Erythroblast (primary cell): ENCODE measurements at regions not wholly inside any gene's neighbourhood (a gene's known extent, or its start where the extent isn't known, plus 50 kb on each side); places are given as distances from the start of the nearest gene placed in this dataset.
"Not testable (repeated sequence)": the region's sequence is repeated elsewhere in the genome, so short reads cannot be mapped to it uniquely, and the experiment has no call there.

Source experiments
- DNase-seq, 2 experiments: peaks; one replicate each; lab custom pipeline; 2025; lab: John Stamatoyannopoulos, UW
- GATA1 ChIP-seq: IDR thresholded peaks from 2 replicates; pipeline ENCODE4 v1.6.1; 2011; ENCODE audit warnings: low read depth, mild to moderate bottlenecking, control low read depth, low read length, moderate library complexity
- POLR2A ChIP-seq: IDR thresholded peaks from 2 replicates; pipeline ENCODE4 v1.6.1; 2011; ENCODE audit warnings: mild to moderate bottlenecking, low read length

DNA sequence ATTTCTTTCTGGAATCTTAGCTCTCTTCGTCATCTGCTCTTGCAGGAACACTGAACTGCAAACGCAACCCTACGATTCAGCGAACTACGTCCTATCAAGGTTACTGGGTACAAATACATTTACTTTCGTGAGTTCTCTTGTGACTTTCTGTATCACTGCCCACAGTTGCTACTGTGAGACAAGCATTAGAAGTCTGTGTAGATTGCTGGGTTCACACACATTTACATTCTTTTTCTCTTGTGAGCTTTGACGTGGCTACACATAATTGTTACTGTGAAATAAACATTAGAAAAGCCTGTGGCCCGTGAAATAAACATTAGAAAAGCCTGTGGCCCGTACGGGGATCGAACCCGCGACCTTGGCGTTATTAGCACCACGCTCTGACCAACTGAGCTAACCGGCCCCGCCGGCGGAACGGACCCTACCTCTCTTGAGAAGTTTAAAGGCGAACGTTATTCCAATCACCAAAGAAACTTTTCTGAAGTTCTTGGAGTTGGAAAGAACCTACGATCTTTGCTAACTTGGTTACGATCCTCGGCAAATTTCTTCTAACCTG, 61.2 kb upstream of the ZNF322 start:
- not testable (repeated sequence) for DNase-seq

DNA sequence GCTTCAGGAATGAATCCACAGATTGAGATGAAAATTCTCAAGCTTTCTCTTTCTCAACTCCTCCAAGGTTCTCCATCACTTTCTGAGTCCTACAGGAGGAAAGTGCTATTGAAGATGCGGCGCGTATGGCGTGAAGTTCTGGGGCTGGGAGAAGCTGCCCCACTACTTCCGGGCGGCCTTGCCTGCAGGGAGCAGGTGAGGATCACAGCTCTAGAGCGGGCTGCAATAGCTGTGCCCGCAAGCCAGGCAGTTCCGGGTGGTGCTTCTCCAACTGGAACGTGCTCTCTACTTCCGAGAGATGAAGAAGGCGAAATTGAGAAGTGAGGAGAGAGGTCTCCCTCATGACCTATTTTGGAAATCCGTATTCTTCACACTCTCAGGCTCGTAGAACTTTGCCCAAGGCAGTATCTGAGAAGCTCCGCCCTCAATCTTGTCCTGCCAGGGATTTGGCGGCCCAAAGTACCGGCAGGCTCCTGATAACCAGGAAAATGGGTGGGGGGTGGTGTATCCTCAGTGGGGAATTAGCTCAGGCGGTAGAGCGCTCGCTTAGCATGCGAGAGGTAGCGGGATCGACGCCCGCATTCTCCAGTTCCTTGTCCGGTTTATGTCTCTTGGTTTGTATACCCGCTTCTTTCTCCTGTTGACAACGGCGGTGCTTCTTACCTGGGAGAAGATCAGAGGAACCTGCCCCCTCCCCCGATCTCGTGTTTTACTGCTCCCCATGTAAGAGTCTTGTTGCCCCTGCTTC, 70.6 kb upstream of the ZNF322 start:
- DNase-seq = not testable (repeated sequence)

DNA sequence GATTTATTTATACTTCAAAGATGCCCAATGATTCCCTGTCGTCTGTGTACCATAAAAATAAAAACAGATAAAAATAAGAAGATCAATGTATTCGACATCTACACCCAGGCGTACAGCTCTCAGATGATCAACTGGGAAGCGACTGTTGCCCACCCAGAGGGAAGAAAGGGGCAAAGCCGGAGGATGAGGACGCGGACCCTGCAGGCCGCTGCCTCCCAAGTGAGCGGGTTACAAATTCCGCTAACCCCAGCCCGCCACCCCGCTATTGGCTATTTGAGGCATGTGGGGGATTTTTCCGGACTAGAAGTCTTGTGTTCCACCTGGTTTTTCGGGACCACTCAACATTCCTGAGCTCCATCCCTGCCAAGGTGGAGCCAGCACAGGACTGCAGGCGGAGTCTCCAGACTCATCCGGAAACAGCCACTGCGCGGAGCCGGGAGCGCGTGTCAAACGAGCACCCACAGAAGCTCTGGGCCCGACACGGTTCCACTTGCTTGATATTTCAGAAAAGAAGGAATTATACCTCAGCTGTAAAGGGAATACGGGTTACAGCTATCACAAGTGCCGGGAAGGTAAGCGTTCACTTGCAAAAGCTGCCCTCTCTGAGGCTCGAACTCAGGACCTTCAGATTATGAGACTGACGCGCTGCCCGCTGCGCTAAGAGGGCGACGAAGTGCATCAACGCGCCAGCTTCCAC, 75.4 kb upstream of the ZNF322 start:
- not testable (repeated sequence) for DNase-seq

DNA sequence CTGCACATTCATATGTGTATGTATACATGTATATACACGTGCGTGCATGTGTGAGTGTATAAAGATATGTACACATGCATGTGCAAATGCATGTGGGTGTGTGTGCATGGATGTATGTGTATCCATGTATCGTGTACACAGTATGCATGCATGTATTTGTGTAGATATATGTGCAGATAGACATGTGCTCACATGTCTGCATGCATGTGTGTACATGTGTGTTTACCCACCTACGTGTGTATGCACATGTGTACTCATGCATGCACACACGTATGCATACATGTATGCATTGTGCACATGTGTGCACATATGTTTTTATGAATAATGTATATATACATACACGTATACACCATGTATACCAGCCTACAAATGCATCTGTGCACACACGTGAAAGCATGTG, 80.3 kb upstream of the ZNF322 start:
- TF ChIP-seq GATA1 (no peak), POLR2A (no peak)
- DNase-seq = no peak

DNA sequence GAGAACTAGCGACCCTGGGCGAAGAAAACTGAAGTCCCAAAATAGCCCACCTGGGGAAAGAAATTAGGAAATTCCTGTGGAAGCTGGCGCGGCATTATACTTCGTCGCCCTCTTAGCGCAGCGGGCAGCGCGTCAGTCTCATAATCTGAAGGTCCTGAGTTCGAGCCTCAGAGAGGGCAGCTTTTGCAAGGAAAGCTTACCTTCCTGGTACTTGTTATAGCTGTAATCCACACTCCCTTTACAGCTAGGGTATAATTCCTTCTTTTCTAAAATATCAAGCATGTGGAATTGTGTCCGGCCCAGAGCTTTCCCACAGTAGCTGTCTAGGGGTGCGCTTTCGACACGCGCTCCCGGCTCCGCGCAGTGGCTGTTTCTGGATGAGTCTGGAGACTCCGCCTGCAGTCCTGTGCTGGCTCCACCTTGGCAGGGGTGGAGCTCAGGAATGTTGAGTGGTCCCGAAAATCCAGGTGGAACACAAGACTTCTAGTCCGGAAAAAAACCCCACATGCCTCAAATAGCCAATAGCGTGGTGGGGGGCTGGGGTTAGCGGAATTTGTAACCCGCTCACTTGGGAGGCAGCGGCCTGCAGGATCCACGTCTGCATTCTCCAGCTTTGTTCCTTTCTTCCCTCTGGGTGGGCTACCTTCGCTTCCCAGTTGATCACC, 83.7 kb upstream of the ZNF322 start:
- TF ChIP-seq POLR2A = no peak
- DNase-seq = no peak

DNA sequence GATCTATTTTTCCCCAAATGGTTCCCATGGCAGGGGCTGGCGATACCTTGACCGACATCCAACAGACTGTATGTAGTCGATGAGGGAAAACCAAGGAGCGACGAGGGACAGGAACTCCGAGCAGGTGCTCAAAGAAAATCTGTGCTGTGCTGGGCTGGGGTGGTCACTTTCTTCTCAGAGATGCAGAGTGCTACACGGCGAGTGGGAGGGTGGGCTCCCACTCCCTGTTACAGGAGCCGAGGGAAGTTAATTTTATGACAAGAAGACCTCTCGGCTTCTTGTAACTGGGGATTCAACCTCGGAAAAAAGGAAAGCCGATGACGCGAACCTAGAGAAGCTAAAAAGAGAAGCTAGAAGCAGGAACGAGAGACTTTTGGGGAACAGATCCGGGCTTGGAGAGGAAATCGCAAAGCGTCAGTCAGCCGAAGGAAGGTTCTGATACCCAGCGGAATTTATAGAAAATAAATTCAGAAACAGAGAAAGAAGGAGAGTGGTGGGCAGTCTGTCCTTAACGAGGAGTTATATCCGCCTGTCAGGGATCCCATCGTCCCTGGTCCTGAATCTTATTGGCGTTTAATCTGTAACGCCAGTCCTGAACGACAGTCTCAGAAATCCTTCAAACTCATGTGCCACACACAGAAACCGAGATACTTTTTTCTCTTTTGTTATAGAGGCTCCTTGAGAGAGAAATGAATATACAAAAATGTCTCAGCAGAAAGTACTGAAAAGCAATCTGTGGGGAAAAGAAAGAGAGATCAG, 84.6 kb upstream of the ZNF322 start:
- DNase-seq = no peak

DNA sequence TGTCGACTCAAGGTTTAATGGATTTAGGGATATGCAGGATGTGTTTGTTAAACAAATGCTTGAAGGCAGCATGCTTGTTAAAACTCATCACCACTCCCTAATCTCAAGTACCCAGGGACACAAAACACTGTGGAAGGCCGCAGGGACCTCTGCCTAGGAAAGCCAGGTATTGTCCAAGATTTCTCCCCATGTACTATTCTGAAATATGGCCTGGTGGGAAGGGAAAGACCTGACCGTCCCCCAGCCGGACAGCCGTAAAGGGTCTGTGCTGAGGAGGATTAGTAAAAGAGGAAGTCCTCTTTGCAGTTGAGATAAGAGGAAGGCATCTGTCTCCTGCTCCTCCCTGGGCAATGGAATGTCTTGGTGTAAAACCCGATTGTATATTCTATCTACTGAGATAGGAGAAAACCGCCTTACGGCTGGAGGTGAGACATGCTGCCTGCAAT, 85.3 kb upstream of the ZNF322 start:
- DNase-seq = not testable (repeated sequence)

More for the DNA sequence above, 84.6 kb upstream of the ZNF322 start:
- no peak for TF ChIP-seq GATA1
- no peak for TF ChIP-seq POLR2A

DNA sequence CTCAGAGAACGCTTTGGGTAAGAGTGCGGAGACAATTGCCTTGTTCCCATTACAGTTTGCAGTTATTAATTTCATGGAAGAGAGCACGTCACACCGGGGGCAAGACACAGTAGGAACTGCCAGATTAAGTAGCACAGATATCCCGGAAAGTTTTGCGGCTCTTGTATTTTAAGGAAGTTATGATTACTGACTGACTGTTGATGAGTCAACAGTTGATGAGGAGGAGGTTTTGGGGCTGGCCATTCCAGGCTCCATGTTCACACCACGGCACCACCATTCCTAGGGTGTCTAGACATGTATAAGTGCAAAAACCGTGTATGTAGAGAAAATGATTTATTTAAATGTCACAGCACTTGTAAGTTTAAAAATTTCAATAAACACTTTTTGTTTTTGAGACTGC, 86.4 kb upstream of the ZNF322 start:
- not testable (repeated sequence) for DNase-seq

DNA sequence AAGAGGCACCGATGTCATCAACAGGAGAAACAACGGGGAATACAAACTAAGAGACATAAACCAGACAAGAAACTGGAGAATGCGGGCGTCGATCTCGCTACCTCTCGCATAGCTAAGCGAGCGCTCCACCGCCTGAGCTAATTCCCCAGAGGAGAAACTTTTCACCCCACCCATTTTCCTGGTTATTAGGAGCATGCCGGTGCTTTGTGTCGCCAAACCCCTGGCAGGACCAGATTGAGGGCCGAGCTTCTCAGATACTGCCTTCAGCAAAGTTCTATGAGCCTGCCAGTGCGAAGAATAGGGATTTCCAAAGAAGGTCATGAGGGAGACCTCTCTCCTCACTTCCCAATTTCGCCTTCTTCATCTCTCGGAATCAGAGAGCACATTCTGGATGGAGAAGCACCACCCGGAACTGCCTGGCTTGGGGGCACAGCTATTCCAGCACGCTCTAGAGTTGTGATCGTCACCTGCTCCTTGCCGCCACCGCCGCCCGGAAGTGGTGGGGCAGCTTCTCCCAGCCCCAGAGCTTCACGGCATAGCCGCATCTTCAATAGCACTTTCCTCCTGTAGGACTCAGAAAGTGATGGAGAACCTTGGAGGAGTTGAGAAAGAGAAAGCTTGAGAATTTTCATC, 89.7 kb upstream of the ZNF322 start:
- not testable (repeated sequence) for DNase-seq

DNA sequence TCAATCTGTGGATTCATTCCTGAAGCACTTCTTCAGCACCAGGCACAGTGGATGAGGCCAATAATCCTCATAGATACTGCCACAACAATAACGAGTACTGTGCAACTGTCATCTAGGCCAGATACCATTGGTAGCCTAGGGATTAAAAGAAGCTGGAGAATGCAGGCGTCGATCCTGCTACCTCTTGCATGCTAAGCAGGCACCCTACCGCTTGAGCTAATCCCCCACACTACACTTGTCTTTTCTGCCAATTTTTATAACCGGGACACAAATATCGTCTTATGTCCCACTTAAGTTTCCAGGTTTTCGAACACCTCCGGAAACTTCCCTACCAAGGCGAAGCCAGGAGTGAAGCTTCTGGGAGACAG, 90.2 kb upstream of the ZNF322 start:
- DNase-seq = not testable (repeated sequence)

DNA sequence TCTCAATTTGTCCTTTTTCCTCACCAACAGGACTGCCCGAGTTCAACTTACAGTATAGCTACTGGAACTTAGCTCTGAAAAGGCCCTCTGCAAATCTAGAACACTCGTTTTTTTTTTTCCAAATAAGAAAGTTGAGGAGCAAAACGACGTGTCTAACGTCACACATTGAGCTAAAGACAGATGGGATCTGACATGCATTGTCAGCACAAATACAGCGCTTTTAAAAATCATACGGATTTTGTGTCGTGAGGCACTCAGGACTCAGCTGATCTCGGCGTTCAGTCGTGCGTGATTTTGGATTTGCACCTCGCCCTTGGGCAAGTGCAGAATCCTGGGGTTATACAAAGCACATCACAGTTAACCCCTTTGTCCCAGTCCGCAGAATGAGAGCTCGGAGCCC, 94.7 kb upstream of the ZNF322 start:
- TF ChIP-seq POLR2A (no peak), GATA1 (no peak)
- no peak for DNase-seq

DNA sequence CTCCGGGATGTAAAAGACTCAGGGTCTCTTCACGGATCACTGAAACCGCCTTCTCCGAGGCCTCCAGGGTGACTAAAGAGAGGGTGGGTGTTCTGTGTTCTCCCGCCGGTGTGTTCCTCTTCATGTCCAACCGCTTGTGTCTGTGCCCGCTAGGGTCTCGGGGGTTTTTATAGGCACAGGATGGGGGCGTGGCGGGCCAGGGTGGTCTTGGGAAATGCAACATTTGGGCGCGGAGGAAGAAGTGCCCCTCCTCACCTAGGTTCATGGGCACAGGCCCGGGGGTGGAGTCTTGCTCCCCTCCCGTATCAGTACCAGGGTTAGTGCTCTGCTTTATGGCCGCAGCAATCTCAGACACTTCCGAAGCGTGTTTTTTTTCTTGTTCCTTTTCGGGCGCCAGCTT, 95.3 kb upstream of the ZNF322 start:
- DNase-seq = not testable (repeated sequence)

DNA sequence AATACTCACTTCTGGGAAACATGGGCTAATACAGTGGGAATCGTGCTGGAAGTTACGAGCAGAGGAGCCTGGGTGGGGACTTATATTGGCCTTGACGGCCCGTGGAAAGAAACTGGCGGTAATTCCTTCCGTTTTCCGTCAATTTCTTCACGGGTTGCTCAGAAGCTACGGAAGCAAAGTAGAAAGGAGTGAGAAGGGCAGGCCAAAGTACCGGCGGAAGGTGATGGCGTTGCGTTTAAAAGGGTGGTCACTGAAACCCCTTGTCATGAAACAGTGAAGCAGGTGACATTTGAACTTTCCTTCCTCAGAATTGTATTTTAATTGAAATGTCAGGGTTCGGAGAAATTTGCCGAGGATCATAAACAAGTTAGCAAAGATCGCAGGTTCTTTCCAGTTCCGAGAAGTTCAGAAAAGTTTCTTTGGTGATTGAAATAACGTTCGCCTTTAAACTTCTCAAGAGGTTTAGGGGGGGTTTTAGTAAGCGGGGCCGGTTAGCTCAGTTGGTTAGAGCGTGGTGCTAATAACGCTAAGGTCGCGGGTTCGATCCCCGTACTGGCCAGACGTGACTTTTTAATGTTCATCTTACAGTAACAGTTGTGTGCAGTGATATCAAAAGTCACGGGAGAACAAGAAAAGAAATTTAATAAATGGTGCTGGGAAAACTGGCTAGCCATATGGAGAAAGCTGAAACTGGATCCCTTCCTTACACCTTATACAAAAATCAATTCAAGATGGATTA, 96.7 kb upstream of the ZNF322 start:
- DNase-seq = not testable (repeated sequence)

DNA sequence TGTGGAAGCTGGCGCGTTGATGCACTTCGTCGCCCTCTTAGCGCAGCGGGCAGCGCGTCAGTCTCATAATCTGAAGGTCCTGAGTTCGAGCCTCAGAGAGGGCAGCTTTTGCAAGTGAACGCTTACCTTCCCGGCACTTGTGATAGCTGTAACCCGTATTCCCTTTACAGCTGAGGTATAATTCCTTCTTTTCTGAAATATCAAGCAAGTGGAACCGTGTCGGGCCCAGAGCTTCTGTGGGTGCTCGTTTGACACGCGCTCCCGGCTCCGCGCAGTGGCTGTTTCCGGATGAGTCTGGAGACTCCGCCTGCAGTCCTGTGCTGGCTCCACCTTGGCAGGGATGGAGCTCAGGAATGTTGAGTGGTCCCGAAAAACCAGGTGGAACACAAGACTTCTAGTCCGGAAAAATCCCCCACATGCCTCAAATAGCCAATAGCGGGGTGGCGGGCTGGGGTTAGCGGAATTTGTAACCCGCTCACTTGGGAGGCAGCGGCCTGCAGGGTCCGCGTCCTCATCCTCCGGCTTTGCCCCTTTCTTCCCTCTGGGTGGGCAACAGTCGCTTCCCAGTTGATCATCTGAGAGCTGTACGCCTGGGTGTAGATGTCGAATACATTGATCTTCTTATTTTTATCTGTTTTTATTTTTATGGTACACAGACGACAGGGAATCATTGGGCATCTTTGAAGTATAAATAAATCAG, 106.8 kb upstream of the ZNF322 start:
- DNase-seq = not testable (repeated sequence)

DNA sequence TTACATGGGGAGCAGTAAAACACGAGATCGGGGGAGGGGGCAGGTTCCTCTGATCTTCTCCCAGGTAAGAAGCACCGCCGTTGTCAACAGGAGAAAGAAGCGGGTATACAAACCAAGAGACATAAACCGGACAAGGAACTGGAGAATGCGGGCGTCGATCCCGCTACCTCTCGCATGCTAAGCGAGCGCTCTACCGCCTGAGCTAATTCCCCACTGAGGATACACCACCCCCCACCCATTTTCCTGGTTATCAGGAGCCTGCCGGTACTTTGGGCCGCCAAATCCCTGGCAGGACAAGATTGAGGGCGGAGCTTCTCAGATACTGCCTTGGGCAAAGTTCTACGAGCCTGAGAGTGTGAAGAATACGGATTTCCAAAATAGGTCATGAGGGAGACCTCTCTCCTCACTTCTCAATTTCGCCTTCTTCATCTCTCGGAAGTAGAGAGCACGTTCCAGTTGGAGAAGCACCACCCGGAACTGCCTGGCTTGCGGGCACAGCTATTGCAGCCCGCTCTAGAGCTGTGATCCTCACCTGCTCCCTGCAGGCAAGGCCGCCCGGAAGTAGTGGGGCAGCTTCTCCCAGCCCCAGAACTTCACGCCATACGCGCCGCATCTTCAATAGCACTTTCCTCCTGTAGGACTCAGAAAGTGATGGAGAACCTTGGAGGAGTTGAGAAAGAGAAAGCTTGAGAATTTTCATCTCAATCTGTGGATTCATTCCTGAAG, 111.6 kb upstream of the ZNF322 start:
- not testable (repeated sequence) for DNase-seq

DNA sequence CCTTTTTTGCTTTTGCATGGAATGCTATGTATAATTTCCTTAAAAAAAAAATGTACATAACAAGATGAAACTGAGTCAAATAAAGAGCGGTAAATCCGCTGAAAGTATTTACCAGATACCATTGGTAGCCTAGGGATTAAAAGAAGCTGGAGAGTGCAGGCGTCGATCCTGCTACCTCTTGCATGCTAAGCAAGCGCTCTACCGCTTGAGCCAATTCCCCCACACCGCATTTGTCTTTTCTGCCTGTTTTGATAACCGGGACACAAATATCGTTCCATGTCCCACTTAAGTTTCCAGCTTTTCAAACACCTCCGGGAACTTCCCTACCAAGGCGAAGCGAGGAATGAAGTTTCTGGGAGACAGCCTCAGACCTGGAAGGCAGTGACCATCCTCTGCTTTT, 113.9 kb upstream of the ZNF322 start:
- DNase-seq = not testable (repeated sequence)

DNA sequence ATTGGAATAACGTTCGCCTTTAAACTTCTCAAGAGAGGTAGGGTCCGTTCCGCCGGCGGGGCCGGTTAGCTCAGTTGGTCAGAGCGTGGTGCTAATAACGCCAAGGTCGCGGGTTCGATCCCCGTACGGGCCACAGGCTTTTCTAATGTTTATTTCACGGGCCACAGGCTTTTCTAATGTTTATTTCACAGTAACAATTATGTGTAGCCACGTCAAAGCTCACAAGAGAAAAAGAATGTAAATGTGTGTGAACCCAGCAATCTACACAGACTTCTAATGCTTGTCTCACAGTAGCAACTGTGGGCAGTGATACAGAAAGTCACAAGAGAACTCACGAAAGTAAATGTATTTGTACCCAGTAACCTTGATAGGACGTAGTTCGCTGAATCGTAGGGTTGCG, 121.0 kb upstream of the ZNF322 start:
- not testable (repeated sequence) for DNase-seq
